ENCODE measurements at regions not wholly inside any gene's neighbourhood (a gene's known extent, or its start where the extent isn't known, plus 50 kb on each side); places are given as distances from the start of the nearest gene placed in this dataset.

DNA sequence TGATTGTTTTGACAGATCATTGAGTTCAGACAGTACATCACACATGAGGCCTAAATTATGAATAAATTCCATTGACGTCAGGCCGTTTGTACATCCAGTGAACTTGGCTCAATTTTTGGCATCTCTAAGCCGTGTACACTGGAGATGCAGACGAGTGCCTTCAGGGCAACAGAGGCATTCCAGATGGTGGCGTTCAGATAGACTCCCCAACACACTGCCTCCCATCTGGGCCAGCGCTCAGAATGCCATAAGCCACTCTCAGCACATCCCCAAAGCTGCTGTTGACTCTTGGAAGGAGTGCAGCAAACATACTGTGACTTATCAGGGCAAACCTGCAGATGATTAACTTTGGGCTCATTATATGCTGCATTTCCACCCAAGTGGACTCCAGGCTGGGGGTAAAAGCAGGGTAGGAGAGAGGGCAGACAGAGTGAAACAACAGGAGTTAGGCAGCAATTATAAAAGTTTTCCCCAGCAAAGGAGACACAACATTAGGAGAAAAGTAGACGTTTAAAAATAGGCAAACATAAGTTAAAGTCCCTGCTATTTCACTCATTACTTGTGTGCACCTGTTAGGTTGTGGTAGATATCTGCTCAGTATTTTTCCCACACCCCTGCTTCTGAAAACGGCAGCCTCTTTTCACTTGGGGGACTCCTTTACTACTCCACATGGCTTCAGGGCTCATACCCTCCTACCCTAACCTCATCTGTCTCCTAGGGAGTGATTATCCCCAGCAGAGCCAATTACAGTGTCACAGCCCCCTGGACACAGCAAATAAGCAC is 60.2 kb upstream of the PDE3B start:
- TF ChIP-seq FOSL1 (IDR thresholded peaks at IDR 0.05; ENCODE audit: low read depth) = no peak
- TF ChIP-seq, protein P1, sequence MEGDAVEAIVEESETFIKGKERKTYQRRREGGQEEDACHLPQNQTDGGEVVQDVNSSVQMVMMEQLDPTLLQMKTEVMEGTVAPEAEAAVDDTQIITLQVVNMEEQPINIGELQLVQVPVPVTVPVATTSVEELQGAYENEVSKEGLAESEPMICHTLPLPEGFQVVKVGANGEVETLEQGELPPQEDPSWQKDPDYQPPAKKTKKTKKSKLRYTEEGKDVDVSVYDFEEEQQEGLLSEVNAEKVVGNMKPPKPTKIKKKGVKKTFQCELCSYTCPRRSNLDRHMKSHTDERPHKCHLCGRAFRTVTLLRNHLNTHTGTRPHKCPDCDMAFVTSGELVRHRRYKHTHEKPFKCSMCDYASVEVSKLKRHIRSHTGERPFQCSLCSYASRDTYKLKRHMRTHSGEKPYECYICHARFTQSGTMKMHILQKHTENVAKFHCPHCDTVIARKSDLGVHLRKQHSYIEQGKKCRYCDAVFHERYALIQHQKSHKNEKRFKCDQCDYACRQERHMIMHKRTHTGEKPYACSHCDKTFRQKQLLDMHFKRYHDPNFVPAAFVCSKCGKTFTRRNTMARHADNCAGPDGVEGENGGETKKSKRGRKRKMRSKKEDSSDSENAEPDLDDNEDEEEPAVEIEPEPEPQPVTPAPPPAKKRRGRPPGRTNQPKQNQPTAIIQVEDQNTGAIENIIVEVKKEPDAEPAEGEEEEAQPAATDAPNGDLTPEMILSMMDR (IDR thresholded peaks at IDR 0.05 in 2 of 3, conservative IDR thresholded peaks at IDR 0.05 in 1 of 3; ENCODE audit: borderline replicate concordance in 1 of 3, insufficient read depth in 1 of 3, low read depth in 2 of 3, low read length in 2 of 3) = no peak
- TF ChIP-seq EZH2 (IDR thresholded peaks at IDR 0.05) = no peak
- TF ChIP-seq, protein P2, sequence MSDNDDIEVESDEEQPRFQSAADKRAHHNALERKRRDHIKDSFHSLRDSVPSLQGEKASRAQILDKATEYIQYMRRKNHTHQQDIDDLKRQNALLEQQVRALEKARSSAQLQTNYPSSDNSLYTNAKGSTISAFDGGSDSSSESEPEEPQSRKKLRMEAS (IDR thresholded peaks at IDR 0.05) = no peak
- no peak for TF ChIP-seq RAD21 (IDR thresholded peaks at IDR 0.05; ENCODE audit: low read depth)
- no peak for TF ChIP-seq TCF7L2 (IDR thresholded peaks at IDR 0.05; ENCODE audit: borderline replicate concordance, extremely low read depth, insufficient read depth, insufficient read length)
- TF ChIP-seq YY1 (IDR thresholded peaks at IDR 0.05; ENCODE audit: extremely low read depth, insufficient replicate concordance, low read depth, low read length) = no peak
- TF ChIP-seq POLR2AphosphoS5 (IDR thresholded peaks at IDR 0.05; ENCODE audit: low read depth, low read length) = no peak
- TF ChIP-seq POLR2A (IDR thresholded peaks at IDR 0.05; ENCODE audit: borderline replicate concordance, extremely low read depth, insufficient read depth, insufficient read length) = no peak
- TF ChIP-seq EZH2phosphoT487 (IDR thresholded peaks at IDR 0.05; ENCODE audit: borderline replicate concordance) = no peak
- TF ChIP-seq SRF (IDR thresholded peaks at IDR 0.05; ENCODE audit: low read depth) = no peak
- TF ChIP-seq EGR1 (IDR thresholded peaks at IDR 0.05; ENCODE audit: low read depth) = no peak
- no peak for TF ChIP-seq ZNF274 (IDR thresholded peaks at IDR 0.05; ENCODE audit: low read depth, low read length)
- no peak for TF ChIP-seq SIN3A (IDR thresholded peaks at IDR 0.05; ENCODE audit: low read depth)

All from HCT116 (cell line).